ENCODE measurements at regions not wholly inside any gene's neighbourhood (a gene's known extent, or its start where the extent isn't known, plus 50 kb on each side); places are given as distances from the start of the nearest gene placed in this dataset.

DNA sequence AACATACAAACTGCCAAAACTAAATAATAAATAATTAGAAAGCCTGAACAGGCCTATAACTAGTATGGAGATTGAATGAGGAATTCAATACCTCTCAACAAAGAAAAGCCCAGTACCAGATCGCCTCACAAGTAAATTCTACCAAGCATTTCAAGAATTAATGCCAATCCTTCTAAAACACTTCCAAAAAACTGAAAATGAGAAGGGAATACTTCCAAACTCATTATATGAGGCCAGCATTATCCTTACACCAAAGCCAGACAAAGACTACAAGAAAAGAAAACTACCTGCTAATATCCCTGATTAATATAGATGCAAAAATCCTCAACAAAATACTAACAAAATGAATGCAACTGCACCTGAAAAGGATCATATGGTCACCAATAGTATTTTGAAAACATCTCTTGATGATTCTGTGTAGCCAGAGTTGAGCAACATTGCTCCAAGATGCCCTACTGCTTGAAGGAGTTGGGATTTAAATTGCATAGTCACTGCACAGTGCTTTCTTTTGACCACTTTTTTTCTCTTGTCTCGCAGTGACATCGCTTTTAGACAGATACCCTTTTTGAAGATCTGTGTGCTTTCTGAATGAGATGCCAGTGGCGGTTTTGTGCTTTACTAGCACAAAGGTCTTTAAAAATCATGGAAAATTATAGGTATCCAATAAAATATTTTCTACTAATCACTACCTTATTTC, 487.2 kb upstream of the RASGRP1 start:
- Histone ChIP-seq H3K4me3 (ENCODE audit: low read depth in 2 of 2, low read length in 2 of 2) (no peak overlapping the region), H3K27ac (ENCODE audit: low read length) (no peak overlapping the region), H3K4me1 (ENCODE audit: control insufficient read depth, insufficient read depth, low read length) (no peaks in the 10 kb centered on the region), H3K36me3 (ENCODE audit: control insufficient read depth, insufficient read depth, low read length) (no peaks in the 10 kb centered on the region), H3K9me3 (ENCODE audit: control insufficient read depth, insufficient read depth, low read depth, low read length) (peaks cover 20% of the 10 kb centered on the region; the same call in 1 of the 2 replicates), H3K27me3 (ENCODE audit: control insufficient read depth, insufficient read depth, low read length) (no peaks in the 10 kb centered on the region)
- POLR2A ChIA-PET = no interaction called here
- TF ChIP-seq SIN3A (IDR thresholded peaks at IDR 0.05; ENCODE audit: borderline replicate concordance, insufficient read depth, low read depth, low read length) (no peak), TCF7L2 (IDR thresholded peaks at IDR 0.05; ENCODE audit: low read depth, low read length) (no peak), POLR2AphosphoS5 (IDR thresholded peaks at IDR 0.05; ENCODE audit: low read depth, low read length) (no peak), CTCF (IDR thresholded peaks at IDR 0.05) (no peak)
- TF ChIP-seq, protein P1, sequence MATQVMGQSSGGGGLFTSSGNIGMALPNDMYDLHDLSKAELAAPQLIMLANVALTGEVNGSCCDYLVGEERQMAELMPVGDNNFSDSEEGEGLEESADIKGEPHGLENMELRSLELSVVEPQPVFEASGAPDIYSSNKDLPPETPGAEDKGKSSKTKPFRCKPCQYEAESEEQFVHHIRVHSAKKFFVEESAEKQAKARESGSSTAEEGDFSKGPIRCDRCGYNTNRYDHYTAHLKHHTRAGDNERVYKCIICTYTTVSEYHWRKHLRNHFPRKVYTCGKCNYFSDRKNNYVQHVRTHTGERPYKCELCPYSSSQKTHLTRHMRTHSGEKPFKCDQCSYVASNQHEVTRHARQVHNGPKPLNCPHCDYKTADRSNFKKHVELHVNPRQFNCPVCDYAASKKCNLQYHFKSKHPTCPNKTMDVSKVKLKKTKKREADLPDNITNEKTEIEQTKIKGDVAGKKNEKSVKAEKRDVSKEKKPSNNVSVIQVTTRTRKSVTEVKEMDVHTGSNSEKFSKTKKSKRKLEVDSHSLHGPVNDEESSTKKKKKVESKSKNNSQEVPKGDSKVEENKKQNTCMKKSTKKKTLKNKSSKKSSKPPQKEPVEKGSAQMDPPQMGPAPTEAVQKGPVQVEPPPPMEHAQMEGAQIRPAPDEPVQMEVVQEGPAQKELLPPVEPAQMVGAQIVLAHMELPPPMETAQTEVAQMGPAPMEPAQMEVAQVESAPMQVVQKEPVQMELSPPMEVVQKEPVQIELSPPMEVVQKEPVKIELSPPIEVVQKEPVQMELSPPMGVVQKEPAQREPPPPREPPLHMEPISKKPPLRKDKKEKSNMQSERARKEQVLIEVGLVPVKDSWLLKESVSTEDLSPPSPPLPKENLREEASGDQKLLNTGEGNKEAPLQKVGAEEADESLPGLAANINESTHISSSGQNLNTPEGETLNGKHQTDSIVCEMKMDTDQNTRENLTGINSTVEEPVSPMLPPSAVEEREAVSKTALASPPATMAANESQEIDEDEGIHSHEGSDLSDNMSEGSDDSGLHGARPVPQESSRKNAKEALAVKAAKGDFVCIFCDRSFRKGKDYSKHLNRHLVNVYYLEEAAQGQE (IDR thresholded peaks at IDR 0.05; ENCODE audit: insufficient read depth in 1 of 2, low read depth in 2 of 2, low read length in 1 of 2) = no peak
- no TSS peak for BruUV-seq (replicated peaks)
- CTCF ChIA-PET = no interaction called here
- DNase-seq (ENCODE audit: low read depth, low spot score) (no peak), ATAC-seq (no peak)
- intact Hi-C loops (cut with micrococcal nuclease; ENCODE audit: unreplicated experiment) (no loop called here), in situ Hi-C loops (cut with HindIII; ENCODE audit: low pct_unique_long_range_greater_than_20kb, low sequenced_read_pairs) (no loop called here)

GRCh38 chr15:39052323-39052705, 487.7 kb upstream of the RASGRP1 start:
- BruUV-seq (replicated peaks) = no TSS peak
- CTCF ChIA-PET = no interaction called here
- POLR2A ChIA-PET = no interaction called here
- no peak for DNase-seq (ENCODE audit: low read depth, low spot score)
- no peak for TF ChIP-seq TCF7L2 (IDR thresholded peaks at IDR 0.05; ENCODE audit: low read depth, low read length)
- TF ChIP-seq, protein P1 (IDR thresholded peaks at IDR 0.05; ENCODE audit: insufficient read depth in 1 of 2, low read depth in 2 of 2, low read length in 1 of 2) = no peak
- no peak for TF ChIP-seq CTCF (IDR thresholded peaks at IDR 0.05)
- no peak for TF ChIP-seq POLR2AphosphoS5 (IDR thresholded peaks at IDR 0.05; ENCODE audit: low read depth, low read length)
- no peak for TF ChIP-seq SIN3A (IDR thresholded peaks at IDR 0.05; ENCODE audit: borderline replicate concordance, insufficient read depth, low read depth, low read length)
- intact Hi-C loops (cut with micrococcal nuclease; ENCODE audit: unreplicated experiment) = no loop called here
- H3K27me3 ChIP-seq (ENCODE audit: control insufficient read depth, insufficient read depth, low read length) = no peaks in the 10 kb centered on the region
- no peak for ATAC-seq
- H3K27ac ChIP-seq (ENCODE audit: low read length) = no peak overlapping the region
- H3K9me3 ChIP-seq (ENCODE audit: control insufficient read depth, insufficient read depth, low read depth, low read length) = peaks cover 20% of the 10 kb centered on the region; the same call in 1 of the 2 replicates
- no peaks in the 10 kb centered on the region for H3K36me3 ChIP-seq (ENCODE audit: control insufficient read depth, insufficient read depth, low read length)
- H3K4me3 ChIP-seq (ENCODE audit: low read depth in 2 of 2, low read length in 2 of 2) = no peak overlapping the region
- in situ Hi-C loops (cut with HindIII; ENCODE audit: low pct_unique_long_range_greater_than_20kb, low sequenced_read_pairs) = no loop called here
- H3K4me1 ChIP-seq (ENCODE audit: control insufficient read depth, insufficient read depth, low read length) = no peaks in the 10 kb centered on the region

Data from Panc1 (cell line).